ENCODE measurements at regions not wholly inside any gene's neighbourhood (a gene's known extent, or its start where the extent isn't known, plus 50 kb on each side); places are given as distances from the start of the nearest gene placed in this dataset.
"Not testable (repeated sequence)": the region's sequence is repeated elsewhere in the genome, so short reads cannot be mapped to it uniquely, and the experiment has no call there.

DNA sequence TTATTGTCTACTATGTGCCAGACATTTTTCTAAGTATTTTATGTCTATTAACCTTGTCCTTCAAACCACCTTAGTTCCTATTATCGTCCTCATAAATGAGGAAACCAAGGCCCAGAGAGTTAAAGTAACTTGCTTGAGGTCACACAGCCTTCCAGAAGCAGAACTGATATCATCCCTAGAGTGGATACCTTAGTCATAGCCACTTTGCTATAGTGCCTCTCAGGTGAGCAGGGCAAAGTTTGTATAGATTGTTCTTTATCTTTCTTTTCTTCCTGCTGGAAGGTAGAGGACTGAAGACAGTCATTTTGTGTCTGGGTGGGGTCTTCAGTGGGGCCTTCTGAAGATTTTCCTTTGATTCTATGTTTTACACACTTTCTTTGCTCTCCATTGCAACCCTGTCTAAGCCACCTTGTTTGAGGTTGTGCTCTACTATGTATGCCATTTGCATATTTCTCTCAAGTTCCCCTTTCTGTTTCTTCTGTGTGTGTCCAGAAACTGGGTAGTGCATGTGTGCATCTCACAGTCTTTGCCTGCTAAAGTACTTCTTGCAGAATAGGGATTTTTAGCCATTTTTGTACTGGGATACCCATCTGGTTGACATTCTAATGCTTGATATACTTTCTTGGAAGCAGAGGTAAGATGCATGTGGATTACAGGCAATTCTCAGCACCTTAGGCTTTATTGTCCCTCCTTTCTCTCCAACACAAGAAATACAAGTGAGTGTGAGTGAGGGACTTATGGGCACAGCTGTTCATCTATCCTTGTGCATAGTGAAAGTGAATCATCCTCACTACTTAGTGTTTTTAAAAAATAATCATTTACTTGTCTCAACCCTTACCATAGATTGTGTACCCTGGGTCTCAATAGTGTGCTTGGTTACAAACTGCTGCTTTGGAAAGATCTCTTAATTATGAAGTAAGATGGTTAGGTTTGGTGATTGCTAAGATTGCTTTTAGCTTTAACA, 207.6 kb upstream of the HMCN1 start:
- H3K27ac ChIP-seq = no peak overlapping the region
- TF ChIP-seq, protein P1, sequence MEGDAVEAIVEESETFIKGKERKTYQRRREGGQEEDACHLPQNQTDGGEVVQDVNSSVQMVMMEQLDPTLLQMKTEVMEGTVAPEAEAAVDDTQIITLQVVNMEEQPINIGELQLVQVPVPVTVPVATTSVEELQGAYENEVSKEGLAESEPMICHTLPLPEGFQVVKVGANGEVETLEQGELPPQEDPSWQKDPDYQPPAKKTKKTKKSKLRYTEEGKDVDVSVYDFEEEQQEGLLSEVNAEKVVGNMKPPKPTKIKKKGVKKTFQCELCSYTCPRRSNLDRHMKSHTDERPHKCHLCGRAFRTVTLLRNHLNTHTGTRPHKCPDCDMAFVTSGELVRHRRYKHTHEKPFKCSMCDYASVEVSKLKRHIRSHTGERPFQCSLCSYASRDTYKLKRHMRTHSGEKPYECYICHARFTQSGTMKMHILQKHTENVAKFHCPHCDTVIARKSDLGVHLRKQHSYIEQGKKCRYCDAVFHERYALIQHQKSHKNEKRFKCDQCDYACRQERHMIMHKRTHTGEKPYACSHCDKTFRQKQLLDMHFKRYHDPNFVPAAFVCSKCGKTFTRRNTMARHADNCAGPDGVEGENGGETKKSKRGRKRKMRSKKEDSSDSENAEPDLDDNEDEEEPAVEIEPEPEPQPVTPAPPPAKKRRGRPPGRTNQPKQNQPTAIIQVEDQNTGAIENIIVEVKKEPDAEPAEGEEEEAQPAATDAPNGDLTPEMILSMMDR (conservative IDR thresholded peaks at IDR 0.05) = no peak

- TF ChIP-seq, protein P1 (conservative IDR thresholded peaks at IDR 0.05) = no peak
- no peak overlapping the region for H3K27ac ChIP-seq
Measured at GRCh38 chr1:185520188-185520920, 203.3 kb upstream of the IVNS1ABP start.

DNA sequence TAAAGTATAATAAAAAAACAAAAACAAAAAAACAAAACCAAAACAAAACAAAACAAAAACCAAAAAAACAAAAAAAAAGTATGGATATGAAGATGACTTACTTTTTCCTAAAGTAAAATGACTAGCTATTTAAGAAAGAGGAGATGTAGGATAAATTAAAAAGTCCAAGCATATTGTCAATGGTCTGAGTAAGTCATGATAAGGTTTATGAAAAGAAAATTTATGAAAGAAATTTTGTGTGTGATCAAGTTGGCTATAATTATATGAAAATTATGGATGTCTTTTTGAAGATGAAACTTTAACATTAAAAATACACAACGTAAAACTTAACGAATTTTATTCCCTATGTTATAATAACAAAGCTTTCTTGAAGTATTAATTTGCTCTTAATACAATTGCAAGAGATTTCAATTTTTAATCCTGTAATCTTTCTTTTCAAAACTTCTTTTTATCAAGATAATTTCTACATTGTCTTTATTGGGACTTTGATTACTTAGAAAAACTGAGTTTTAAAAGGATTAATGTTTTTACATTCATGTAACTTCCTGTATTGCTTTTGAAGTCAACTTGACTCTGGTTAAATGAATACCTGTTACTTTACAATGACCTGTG, 200.9 kb upstream of the IVNS1ABP start:
- TF ChIP-seq, protein P1 (conservative IDR thresholded peaks at IDR 0.05) = no peak
- no peak overlapping the region for H3K27ac ChIP-seq

DNA sequence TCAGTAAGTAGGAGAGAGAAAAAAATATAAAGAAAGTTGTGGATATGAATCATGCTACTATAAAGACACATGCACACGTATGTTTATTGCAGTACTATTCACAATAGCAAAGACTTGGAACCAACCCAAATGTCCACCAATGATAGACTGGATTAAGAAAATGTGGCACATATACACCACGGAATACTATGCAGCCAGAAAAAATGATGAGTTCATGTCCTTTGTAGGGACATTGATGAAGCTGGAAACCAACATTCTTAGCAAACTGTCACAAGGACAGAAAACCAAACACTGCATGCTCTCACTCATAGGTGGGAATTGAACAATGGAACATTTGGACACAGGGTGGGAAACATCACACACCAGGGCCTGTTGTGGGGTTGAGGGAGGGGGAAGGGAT, 200.3 kb upstream of the IVNS1ABP start:
- H3K27ac ChIP-seq = not testable (repeated sequence)

GRCh38 chr1:185515696-185516095, 198.7 kb upstream of the IVNS1ABP start:
- no peak overlapping the region for H3K27ac ChIP-seq
- TF ChIP-seq, protein P1 (conservative IDR thresholded peaks at IDR 0.05) = no peak

DNA sequence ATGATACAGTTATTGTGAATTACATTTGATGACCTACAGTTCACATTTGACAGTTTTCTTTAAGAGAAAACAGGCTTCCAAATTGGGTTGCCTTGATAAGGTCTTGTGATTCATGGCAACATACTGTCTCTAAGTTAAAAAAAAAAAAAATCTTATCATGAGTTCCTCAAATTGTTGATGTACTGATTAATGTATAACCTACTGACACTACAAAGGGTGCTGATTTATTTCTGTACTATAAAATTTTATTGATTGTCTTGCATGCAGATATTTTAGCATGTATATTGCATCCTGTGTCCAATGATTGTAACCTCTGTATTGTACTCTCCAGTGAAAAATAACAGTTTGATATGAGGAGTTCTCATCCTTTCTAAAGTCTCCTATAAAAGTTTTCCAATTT, 197.3 kb upstream of the IVNS1ABP start:
- no peak overlapping the region for H3K27ac ChIP-seq
- TF ChIP-seq, protein P1 (conservative IDR thresholded peaks at IDR 0.05) = no peak

GRCh38 chr1:185512442-185512841, 195.4 kb upstream of the IVNS1ABP start:
- TF ChIP-seq, protein P1 (conservative IDR thresholded peaks at IDR 0.05) = no peak
- H3K27ac ChIP-seq = no peak overlapping the region
